SK-N-MC (cell line): ENCODE measurements at regions not wholly inside any gene's neighbourhood (a gene's known extent, or its start where the extent isn't known, plus 50 kb on each side); places are given as distances from the start of the nearest gene placed in this dataset.
"Not testable (repeated sequence)": the region's sequence is repeated elsewhere in the genome, so short reads cannot be mapped to it uniquely, and the experiment has no call there.

ENCODE experiments used
- DNase-seq: peaks from one replicate; pipeline ENCODE4 v3.0.0-alpha.2; 2011; ENCODE audit warnings: low read depth, low spot score
- H3K27ac ChIP-seq: fragments of 200-600 bp; sonication (generic); 2 replicates; pipeline ENCODE4 v1.5.1; 2016; ENCODE audit warnings: mixed run types
- H3K36me3 ChIP-seq: fragments of 200-600 bp; sonication (generic); 2 replicates; pipeline ENCODE4 v1.6.1; 2017; ENCODE audit warnings: antibody characterized with exemption, low read length, mixed read lengths; ENCODE audit not compliant: insufficient read depth
- H3K4me3 ChIP-seq: fragments of 200-600 bp; sonication (generic); 2 replicates; pipeline ENCODE4 v1.5.1; 2016
- H3K9ac ChIP-seq: fragments of 200-600 bp; sonication (generic); 2 replicates; pipeline ENCODE4 v1.8.0; 2017; ENCODE audit warnings: mixed run types, mixed read lengths; ENCODE audit not compliant: insufficient read length
- H3K9me3 ChIP-seq: fragments of 200-600 bp; sonication (generic); 2 replicates; pipeline ENCODE4 v1.6.1; 2017; ENCODE audit warnings: low read depth, mild to moderate bottlenecking, antibody characterized with exemption, low read length, moderate library complexity, mixed read lengths
- EZH2 ChIP-seq: fragments of 200-600 bp; sonication (generic); IDR thresholded peaks from one replicate; pipeline ENCODE4 v1.6.1; 2017; ENCODE audit warnings: antibody characterized with exemption
- FOXP2 ChIP-seq: optimal IDR thresholded peaks from 2 replicates; pipeline ENCODE3; 2011; ENCODE audit warnings: mild to moderate bottlenecking, moderate library complexity; ENCODE audit not compliant: insufficient read depth; ENCODE audit errors: extremely low read length, control extremely low read depth
- POLR2AphosphoS5 ChIP-seq: IDR thresholded peaks from 2 replicates; pipeline ENCODE4 v1.6.1; 2012; ENCODE audit warnings: mild to moderate bottlenecking, low read depth, low read length, borderline replicate concordance

GRCh38 chr22:17300926-17301325 is 68.3 kb upstream of the CECR2 start:
- H3K9ac ChIP-seq, result no peak overlapping the region
- no peak overlapping the region for H3K4me3 ChIP-seq
- no peak for TF ChIP-seq POLR2AphosphoS5
- no peak for TF ChIP-seq EZH2
- TF ChIP-seq FOXP2, result no peak
- H3K27ac ChIP-seq, result no peak overlapping the region
- no peaks in the 10 kb centered on the region for H3K36me3 ChIP-seq
- H3K9me3 ChIP-seq, result no peaks in the 10 kb centered on the region
- no peak for DNase-seq

- not testable (repeated sequence) for H3K9me3 ChIP-seq, H3K4me3 ChIP-seq, H3K36me3 ChIP-seq, DNase-seq, H3K27ac ChIP-seq, H3K9ac ChIP-seq
Observed at GRCh38 chr22:17298805-17299502, 70.3 kb upstream of the CECR2 start.

DNA sequence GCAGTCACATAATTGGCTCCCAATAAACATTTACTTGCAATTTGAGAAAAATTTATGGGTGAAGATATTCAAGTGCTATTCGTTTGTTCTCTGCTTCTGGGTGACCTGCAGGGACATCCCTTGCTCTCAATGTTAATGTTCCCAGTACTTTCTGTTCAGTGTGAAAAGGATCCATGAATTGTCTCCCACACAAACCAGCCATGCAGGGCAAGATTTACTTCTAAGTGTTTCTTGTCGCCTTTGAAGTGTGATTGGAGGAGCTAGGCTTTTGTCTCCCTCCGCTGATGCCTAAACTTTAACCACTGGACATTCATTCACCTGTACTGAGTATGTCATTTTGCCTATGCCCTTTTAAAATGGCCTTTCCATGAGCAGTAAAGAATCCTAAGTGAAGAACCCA is 66.4 kb upstream of the ADA2 start:
- Histone ChIP-seq H3K9me3 (no peaks in the 10 kb centered on the region), H3K9ac (no peak overlapping the region), H3K4me3 (no peak overlapping the region), H3K27ac (no peak overlapping the region), H3K36me3 (no peaks in the 10 kb centered on the region)
- DNase-seq, result no peak
- no peak for TF ChIP-seq POLR2AphosphoS5

DNA sequence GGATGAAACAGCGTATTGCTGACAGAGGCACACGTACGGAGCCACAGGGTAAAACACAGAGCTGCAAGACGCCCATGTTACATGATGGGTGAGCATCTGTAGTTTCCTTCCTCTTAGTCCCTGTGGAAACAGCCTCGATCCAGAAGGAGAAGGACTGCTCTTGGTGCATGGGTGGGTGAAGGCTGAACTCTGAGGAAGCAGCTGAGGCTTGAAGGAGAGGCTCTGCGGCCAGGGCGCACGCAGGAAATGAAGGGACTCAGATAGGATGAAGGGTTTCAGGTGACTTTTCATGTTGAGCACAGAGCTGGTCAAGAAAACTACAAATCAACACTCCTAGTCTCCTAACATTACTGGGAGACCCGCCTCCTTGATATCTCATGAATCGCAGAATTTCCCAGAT is 65.7 kb upstream of the ADA2 start:
- Histone ChIP-seq H3K9ac (no peak overlapping the region), H3K27ac (no peak overlapping the region), H3K36me3 (no peaks in the 10 kb centered on the region), H3K9me3 (no peaks in the 10 kb centered on the region), H3K4me3 (no peak overlapping the region)
- no peak for DNase-seq
- TF ChIP-seq FOXP2, result no peak
- TF ChIP-seq POLR2AphosphoS5, result no peak
- TF ChIP-seq EZH2, result no peak

GRCh38 chr22:17284466-17284865 is 65.2 kb upstream of the ADA2 start:
- Histone ChIP-seq H3K27ac (no peak overlapping the region), H3K36me3 (no peaks in the 10 kb centered on the region), H3K4me3 (no peak overlapping the region), H3K9ac (no peak overlapping the region), H3K9me3 (no peaks in the 10 kb centered on the region)
- TF ChIP-seq FOXP2 (no peak), POLR2AphosphoS5 (no peak)
- DNase-seq, result no peak

GRCh38 chr22:17283865-17284264 is 64.6 kb upstream of the ADA2 start:
- H3K27ac ChIP-seq, H3K4me3 ChIP-seq, H3K9ac ChIP-seq, DNase-seq, H3K36me3 ChIP-seq, H3K9me3 ChIP-seq: not testable (repeated sequence)

GRCh38 chr22:17283423-17283822 is 64.2 kb upstream of the ADA2 start:
- H3K4me3 ChIP-seq, result no peak overlapping the region
- H3K36me3 ChIP-seq, result no peaks in the 10 kb centered on the region
- no peak overlapping the region for H3K27ac ChIP-seq
- no peaks in the 10 kb centered on the region for H3K9me3 ChIP-seq
- DNase-seq, result no peak
- TF ChIP-seq POLR2AphosphoS5 (no peak), EZH2 (no peak), FOXP2 (no peak)
- no peak overlapping the region for H3K9ac ChIP-seq

- H3K9ac ChIP-seq, result no peak overlapping the region
- H3K36me3 ChIP-seq, result no peaks in the 10 kb centered on the region
- TF ChIP-seq EZH2 (no peak), FOXP2 (no peak), POLR2AphosphoS5 (no peak)
- H3K9me3 ChIP-seq, result no peaks in the 10 kb centered on the region
- no peak for DNase-seq
- H3K27ac ChIP-seq, result no peak overlapping the region
- H3K4me3 ChIP-seq, result no peak overlapping the region
Observed at GRCh38 chr22:17281440-17281841, 62.2 kb upstream of the ADA2 start.

GRCh38 chr22:17281026-17281425 is 61.8 kb upstream of the ADA2 start:
- no peak overlapping the region for H3K27ac ChIP-seq

More at GRCh38 chr22:17281026-17281425, 61.8 kb upstream of the ADA2 start:
- no peak for DNase-seq
- no peak for TF ChIP-seq EZH2
- no peak for TF ChIP-seq FOXP2
- no peak for TF ChIP-seq POLR2AphosphoS5
- H3K4me3 ChIP-seq, result no peak overlapping the region
- H3K36me3 ChIP-seq, result no peaks in the 10 kb centered on the region
- H3K9ac ChIP-seq, result no peak overlapping the region
- no peaks in the 10 kb centered on the region for H3K9me3 ChIP-seq
